Type B pancreatic cell (in vitro differentiated cells): ENCODE measurements at regions not wholly inside any gene's neighbourhood (a gene's known extent, or its start where the extent isn't known, plus 50 kb on each side); places are given as distances from the start of the nearest gene placed in this dataset.

Experiments used
- DNase-seq: peaks from one replicate; pipeline ENCODE4 v3.0.0; 2021; ENCODE audit warnings: mixed read lengths; ENCODE audit not compliant: unreplicated experiment; ENCODE audit errors: extremely low spot score
- H3K27ac Mint-ChIP-seq: 2 replicates; pipeline ENCODE4 v1.8.0; 2021; ENCODE audit warnings: mild to moderate bottlenecking, mixed read lengths
- H3K27me3 Mint-ChIP-seq: 2 replicates; pipeline ENCODE4 v1.8.0; 2021; ENCODE audit warnings: mixed read lengths
- H3K36me3 Mint-ChIP-seq: 2 replicates; pipeline ENCODE4 v1.8.0; 2021; ENCODE audit warnings: mixed read lengths
- H3K4me1 Mint-ChIP-seq: one replicate; pipeline ENCODE4 v1.8.0; 2021; ENCODE audit warnings: mixed read lengths; ENCODE audit not compliant: unreplicated experiment
- H3K4me3 Mint-ChIP-seq: 2 replicates; pipeline ENCODE4 v1.8.0; 2021; ENCODE audit warnings: mild to moderate bottlenecking, mixed read lengths
- H3K9me3 Mint-ChIP-seq: 2 replicates; pipeline ENCODE4 v1.8.0; 2021; ENCODE audit warnings: mixed read lengths
- TF ChIP-seq, protein P1 (sequence below): fragments of 200-600 bp; sonication (generic); conservative IDR thresholded peaks from 2 replicates; pipeline ENCODE4 v1.5.0; 2021; ENCODE audit warnings: antibody characterized with exemption, mild to moderate bottlenecking

DNA sequence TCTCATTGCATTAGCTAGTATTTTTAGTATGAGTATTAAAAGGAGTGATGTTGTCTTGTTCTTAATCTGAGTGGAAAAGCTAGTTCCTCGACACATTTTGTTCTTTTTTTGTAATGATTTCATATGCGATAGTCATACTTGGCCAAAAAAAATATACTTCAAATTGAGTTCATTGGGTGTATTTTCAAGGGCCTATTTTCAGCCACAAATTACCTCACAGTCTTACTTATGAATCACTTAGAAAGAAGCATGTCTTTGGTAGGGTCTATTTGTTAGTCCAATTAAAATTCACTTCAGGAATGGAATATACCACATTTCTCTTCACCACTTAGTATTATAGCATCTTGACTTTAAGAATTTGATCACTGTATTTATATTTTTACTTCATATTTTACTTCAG is 337.2 kb downstream of the CDH11 start:
- Mint-ChIP-seq H3K36me3 (no peaks in the 10 kb centered on the region), H3K4me1 (no peaks in the 10 kb centered on the region), H3K27me3 (no peaks in the 10 kb centered on the region), H3K9me3 (no peaks in the 10 kb centered on the region), H3K4me3 (no peak overlapping the region), H3K27ac (no peak overlapping the region)
- no peak for DNase-seq
- TF ChIP-seq, protein P1, sequence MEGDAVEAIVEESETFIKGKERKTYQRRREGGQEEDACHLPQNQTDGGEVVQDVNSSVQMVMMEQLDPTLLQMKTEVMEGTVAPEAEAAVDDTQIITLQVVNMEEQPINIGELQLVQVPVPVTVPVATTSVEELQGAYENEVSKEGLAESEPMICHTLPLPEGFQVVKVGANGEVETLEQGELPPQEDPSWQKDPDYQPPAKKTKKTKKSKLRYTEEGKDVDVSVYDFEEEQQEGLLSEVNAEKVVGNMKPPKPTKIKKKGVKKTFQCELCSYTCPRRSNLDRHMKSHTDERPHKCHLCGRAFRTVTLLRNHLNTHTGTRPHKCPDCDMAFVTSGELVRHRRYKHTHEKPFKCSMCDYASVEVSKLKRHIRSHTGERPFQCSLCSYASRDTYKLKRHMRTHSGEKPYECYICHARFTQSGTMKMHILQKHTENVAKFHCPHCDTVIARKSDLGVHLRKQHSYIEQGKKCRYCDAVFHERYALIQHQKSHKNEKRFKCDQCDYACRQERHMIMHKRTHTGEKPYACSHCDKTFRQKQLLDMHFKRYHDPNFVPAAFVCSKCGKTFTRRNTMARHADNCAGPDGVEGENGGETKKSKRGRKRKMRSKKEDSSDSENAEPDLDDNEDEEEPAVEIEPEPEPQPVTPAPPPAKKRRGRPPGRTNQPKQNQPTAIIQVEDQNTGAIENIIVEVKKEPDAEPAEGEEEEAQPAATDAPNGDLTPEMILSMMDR, result no peak

GRCh38 chr16:64782484-64782883 is 339.4 kb downstream of the CDH11 start:
- Mint-ChIP-seq H3K27me3 (no peaks in the 10 kb centered on the region), H3K4me1 (no peaks in the 10 kb centered on the region), H3K4me3 (no peak overlapping the region), H3K9me3 (no peaks in the 10 kb centered on the region), H3K27ac (no peak overlapping the region), H3K36me3 (no peaks in the 10 kb centered on the region)
- TF ChIP-seq, protein P1, result no peak
- DNase-seq, result no peak

- DNase-seq, result no peak
- Mint-ChIP-seq H3K36me3 (no peaks in the 10 kb centered on the region), H3K4me3 (no peak overlapping the region), H3K27ac (no peak overlapping the region), H3K9me3 (no peaks in the 10 kb centered on the region), H3K4me1 (no peaks in the 10 kb centered on the region), H3K27me3 (no peaks in the 10 kb centered on the region)
- TF ChIP-seq, protein P1, result no peak
Measured at GRCh38 chr16:64780445-64780844, 341.4 kb downstream of the CDH11 start.

GRCh38 chr16:64778777-64779176 is 343.1 kb downstream of the CDH11 start:
- Mint-ChIP-seq H3K9me3 (no peaks in the 10 kb centered on the region), H3K4me1 (peaks cover 1% of the 10 kb centered on the region), H3K36me3 (no peaks in the 10 kb centered on the region), H3K27ac (no peak overlapping the region), H3K27me3 (no peaks in the 10 kb centered on the region), H3K4me3 (no peak overlapping the region)
- TF ChIP-seq, protein P1, result no peak
- DNase-seq, result no peak

DNA sequence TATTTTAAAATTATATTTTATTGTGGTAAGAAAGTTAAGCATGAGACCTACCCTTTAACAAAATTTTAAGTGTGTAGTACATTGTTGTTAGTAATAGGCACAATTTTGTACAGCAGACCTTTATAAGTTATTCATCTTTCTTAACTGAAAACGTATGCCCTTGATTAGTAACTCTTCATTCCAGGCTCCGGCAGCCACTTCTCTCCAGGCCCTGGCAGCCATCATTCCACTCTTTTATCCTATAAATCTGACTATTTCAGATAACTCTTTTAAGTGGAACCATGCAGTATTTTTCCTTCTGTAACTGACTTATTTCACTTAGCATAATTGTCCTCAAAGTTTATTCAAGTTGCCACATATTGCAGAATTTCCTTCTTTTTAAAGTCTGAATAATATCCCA is 348.2 kb downstream of the CDH11 start:
- Mint-ChIP-seq H3K4me3 (no peak overlapping the region), H3K4me1 (peaks cover 9% of the 10 kb centered on the region), H3K27me3 (no peaks in the 10 kb centered on the region), H3K9me3 (no peaks in the 10 kb centered on the region), H3K27ac (no peak overlapping the region), H3K36me3 (no peaks in the 10 kb centered on the region)
- TF ChIP-seq, protein P1, result no peak
- DNase-seq, result no peak

- H3K36me3 Mint-ChIP-seq, result no peaks in the 10 kb centered on the region
- TF ChIP-seq, protein P1, result no peak
Measured at GRCh38 chr16:64773184-64773583, 348.7 kb downstream of the CDH11 start.

More at GRCh38 chr16:64773184-64773583, 348.7 kb downstream of the CDH11 start:
- Mint-ChIP-seq H3K4me3 (no peak overlapping the region), H3K9me3 (no peaks in the 10 kb centered on the region), H3K27ac (no peak overlapping the region), H3K4me1 (peaks cover 9% of the 10 kb centered on the region), H3K27me3 (no peaks in the 10 kb centered on the region)
- DNase-seq, result no peak
